ENCODE measurements at regions not wholly inside any gene's neighbourhood (a gene's known extent, or its start where the extent isn't known, plus 50 kb on each side); places are given as distances from the start of the nearest gene placed in this dataset.

DNA sequence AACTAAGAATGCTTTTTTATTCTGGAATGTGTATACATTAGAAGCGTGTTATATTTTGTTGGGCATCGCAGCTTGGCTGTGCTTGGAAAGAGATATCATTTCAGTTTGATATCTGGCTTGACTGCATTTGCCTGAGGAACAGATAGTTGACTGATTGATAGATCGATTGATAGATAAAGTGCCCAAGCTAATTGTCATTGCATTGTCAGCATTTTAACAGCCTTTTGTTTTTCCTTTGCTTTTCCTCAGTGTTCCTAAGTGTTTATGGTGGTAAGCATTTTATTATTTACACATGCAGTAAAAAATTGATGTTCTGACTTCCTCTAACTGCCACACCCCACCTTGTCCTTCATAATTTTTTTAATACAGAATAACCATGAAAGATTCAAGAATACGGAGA lies 180.9 kb upstream of the GRIK2 start:
- TF ChIP-seq, protein P1, sequence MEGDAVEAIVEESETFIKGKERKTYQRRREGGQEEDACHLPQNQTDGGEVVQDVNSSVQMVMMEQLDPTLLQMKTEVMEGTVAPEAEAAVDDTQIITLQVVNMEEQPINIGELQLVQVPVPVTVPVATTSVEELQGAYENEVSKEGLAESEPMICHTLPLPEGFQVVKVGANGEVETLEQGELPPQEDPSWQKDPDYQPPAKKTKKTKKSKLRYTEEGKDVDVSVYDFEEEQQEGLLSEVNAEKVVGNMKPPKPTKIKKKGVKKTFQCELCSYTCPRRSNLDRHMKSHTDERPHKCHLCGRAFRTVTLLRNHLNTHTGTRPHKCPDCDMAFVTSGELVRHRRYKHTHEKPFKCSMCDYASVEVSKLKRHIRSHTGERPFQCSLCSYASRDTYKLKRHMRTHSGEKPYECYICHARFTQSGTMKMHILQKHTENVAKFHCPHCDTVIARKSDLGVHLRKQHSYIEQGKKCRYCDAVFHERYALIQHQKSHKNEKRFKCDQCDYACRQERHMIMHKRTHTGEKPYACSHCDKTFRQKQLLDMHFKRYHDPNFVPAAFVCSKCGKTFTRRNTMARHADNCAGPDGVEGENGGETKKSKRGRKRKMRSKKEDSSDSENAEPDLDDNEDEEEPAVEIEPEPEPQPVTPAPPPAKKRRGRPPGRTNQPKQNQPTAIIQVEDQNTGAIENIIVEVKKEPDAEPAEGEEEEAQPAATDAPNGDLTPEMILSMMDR (IDR thresholded peaks at IDR 0.05) = no peak
- TF ChIP-seq POLR2AphosphoS5 (IDR thresholded peaks at IDR 0.05) = no peak
- TF ChIP-seq POLR2A (IDR thresholded peaks at IDR 0.05) = no peak
- no peak for TF ChIP-seq EP300 (IDR thresholded peaks at IDR 0.05)

Data from gastroesophageal sphincter (tissue), 3 donors.